ENCODE measurements at regions not wholly inside any gene's neighbourhood (a gene's known extent, or its start where the extent isn't known, plus 50 kb on each side); places are given as distances from the start of the nearest gene placed in this dataset.

DNA sequence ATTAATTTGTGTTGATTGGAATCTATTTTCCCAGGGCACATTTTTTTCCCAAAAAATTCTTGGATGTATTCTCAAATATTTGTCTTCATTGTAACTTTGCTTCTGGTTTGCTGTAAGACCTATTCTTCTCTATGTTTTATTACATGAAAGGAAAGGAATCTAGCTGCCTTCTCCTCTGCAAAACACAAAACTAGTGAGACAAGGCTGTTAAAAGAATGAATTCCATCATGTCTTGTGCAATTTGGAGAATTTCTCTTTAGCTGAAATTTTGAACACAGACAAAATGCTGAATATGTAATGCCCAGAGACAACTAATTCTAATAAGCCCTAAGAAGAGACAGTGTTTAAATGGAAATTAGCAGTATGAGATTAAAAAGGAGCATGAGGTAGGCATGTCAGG lies 275.9 kb downstream of the CDH20 start:
- no peak overlapping the region for H3K4me3 ChIP-seq
- intact Hi-C loops (cut with DNase I; ENCODE audit: low total_unique reads) = no loop called here
- H3K9me3 ChIP-seq = no peaks in the 10 kb centered on the region
- DNase-seq = no peak
- no peaks in the 10 kb centered on the region for H3K27me3 ChIP-seq
- TF ChIP-seq POLR2A (IDR thresholded peaks at IDR 0.05) = no peak
- TF ChIP-seq, protein P1, sequence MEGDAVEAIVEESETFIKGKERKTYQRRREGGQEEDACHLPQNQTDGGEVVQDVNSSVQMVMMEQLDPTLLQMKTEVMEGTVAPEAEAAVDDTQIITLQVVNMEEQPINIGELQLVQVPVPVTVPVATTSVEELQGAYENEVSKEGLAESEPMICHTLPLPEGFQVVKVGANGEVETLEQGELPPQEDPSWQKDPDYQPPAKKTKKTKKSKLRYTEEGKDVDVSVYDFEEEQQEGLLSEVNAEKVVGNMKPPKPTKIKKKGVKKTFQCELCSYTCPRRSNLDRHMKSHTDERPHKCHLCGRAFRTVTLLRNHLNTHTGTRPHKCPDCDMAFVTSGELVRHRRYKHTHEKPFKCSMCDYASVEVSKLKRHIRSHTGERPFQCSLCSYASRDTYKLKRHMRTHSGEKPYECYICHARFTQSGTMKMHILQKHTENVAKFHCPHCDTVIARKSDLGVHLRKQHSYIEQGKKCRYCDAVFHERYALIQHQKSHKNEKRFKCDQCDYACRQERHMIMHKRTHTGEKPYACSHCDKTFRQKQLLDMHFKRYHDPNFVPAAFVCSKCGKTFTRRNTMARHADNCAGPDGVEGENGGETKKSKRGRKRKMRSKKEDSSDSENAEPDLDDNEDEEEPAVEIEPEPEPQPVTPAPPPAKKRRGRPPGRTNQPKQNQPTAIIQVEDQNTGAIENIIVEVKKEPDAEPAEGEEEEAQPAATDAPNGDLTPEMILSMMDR (IDR thresholded peaks at IDR 0.05) = no peak
- no peak for TF ChIP-seq POLR2AphosphoS5 (IDR thresholded peaks at IDR 0.05)
- TF ChIP-seq EP300 (IDR thresholded peaks at IDR 0.05) = no peak
- peaks cover 0 to 10% (median 0%) of the 10 kb centered on the region in 4 donors for H3K4me1 ChIP-seq
- H3K27ac ChIP-seq = no peak overlapping the region
- no peaks in the 10 kb centered on the region for H3K36me3 ChIP-seq

DNA sequence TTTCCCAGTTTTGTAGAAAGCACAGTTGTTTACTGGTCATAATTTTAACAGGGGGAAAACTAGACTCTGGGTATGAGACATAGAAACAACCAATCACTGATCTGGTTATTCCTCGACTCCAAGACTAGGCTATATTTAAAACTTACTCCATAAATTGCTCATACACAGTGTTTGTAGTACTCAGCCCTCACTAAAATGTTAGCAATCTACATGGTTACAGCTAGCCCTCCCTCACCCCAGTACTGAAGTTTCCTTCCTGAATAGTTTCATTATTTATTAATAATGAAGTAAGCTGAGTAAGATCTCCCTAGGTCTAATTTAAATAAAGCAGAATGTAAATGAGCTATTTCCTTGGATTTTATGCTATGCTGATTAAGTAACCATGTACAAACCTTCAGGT lies 275.1 kb downstream of the CDH20 start:
- Histone ChIP-seq H3K4me3 (no peak overlapping the region), H3K27me3 (no peaks in the 10 kb centered on the region), H3K9me3 (no peaks in the 10 kb centered on the region), H3K36me3 (no peaks in the 10 kb centered on the region), H3K4me1 (peaks cover 0 to 10% (median 0%) of the 10 kb centered on the region in 4 donors), H3K27ac (peak overlapping the region in 1 of 5 donors; percentile 22)
- WGBS, 5 donors = 59 to 87% (median 77%) methylated on average over 1 of the region's 1 CpG
- TF ChIP-seq POLR2A (IDR thresholded peaks at IDR 0.05) (no peak), POLR2AphosphoS5 (IDR thresholded peaks at IDR 0.05) (no peak), EP300 (IDR thresholded peaks at IDR 0.05) (no peak)
- TF ChIP-seq, protein P1 (IDR thresholded peaks at IDR 0.05) = no peak
- intact Hi-C loops (cut with DNase I; ENCODE audit: low total_unique reads) = no loop called here
- no peak for DNase-seq

DNA sequence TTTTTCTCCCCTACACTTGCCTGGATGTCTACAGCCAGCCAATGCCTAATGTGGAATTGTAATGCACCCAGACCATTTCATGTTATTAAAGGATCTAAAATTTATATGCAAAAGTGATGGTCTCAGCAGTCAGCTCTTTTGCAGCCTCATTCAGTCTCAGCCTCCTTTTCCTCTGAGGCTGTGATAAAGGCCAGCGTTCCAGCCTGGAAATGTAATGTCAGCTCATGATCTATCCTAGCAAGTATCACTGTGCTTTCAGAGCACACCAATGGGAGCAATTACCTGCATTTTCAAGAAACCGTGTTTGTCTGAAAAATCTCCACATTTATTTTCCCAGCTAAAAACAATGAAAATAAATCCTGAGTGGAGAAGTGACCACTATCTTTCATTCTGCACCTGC lies 274.6 kb downstream of the CDH20 start:
- no peak overlapping the region for H3K4me3 ChIP-seq
- no peaks in the 10 kb centered on the region for H3K36me3 ChIP-seq
- WGBS, 5 donors = 87 to 94% (median 91%) methylated on average over 2 of the region's 2 CpGs
- H3K27me3 ChIP-seq = no peaks in the 10 kb centered on the region
- no peaks in the 10 kb centered on the region for H3K9me3 ChIP-seq
- intact Hi-C loops (cut with DNase I; ENCODE audit: low total_unique reads) = no loop called here
- H3K27ac ChIP-seq = peak overlapping the region in 1 of 5 donors; percentile 22
- TF ChIP-seq, protein P1 (IDR thresholded peaks at IDR 0.05) = no peak
- TF ChIP-seq POLR2AphosphoS5 (IDR thresholded peaks at IDR 0.05) (no peak), EP300 (IDR thresholded peaks at IDR 0.05) (no peak), POLR2A (IDR thresholded peaks at IDR 0.05) (no peak)
- H3K4me1 ChIP-seq = peaks cover 0 to 10% (median 0%) of the 10 kb centered on the region in 4 donors
- no peak for DNase-seq

DNA sequence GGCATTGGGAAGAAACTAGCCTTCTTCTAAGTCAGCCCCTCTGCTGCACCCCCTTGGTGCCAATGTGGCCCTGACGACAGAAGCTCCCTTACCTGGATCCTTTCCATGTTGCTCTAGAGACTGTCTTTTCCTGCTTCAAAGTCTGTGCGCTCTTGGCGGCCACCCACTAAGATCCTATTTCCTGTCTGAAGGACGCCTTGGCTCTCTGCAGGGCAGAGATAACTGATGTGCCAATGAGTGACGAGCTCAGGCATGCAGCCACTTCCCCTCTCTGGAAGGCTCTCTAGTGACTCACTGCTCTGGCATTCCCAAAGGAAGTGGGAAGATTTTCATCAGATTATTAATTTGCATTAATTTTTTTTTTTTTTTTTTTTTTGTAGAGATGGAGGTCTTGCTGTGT lies 273.5 kb downstream of the CDH20 start:
- whole genome bisulfite sequencing, 5 donors = 15 to 40% (median 27%) methylated on average over 5 of the region's 5 CpGs
- no peak for TF ChIP-seq POLR2A (IDR thresholded peaks at IDR 0.05)
- TF ChIP-seq, protein P1 (IDR thresholded peaks at IDR 0.05) = no peak
- peak in 2 of 3 donors; percentile 37 to 58 for TF ChIP-seq POLR2AphosphoS5 (IDR thresholded peaks at IDR 0.05)
- no peak for TF ChIP-seq EP300 (IDR thresholded peaks at IDR 0.05)
- DNase-seq = peak; percentile 40 to 77
- no peaks in the 10 kb centered on the region for H3K27me3 ChIP-seq
- H3K27ac ChIP-seq = peak overlapping the region in 4 of 5 donors; percentile 39 to 58 (median 48)
- H3K36me3 ChIP-seq = no peaks in the 10 kb centered on the region
- intact Hi-C loops (cut with DNase I; ENCODE audit: low total_unique reads) = no loop called here
- peak overlapping the region in 1 of 4 donors; percentile 9 for H3K4me3 ChIP-seq
- H3K9me3 ChIP-seq = no peaks in the 10 kb centered on the region
- peaks cover 0 to 10% (median 0%) of the 10 kb centered on the region in 4 donors for H3K4me1 ChIP-seq
